SH-SY5Y (cell line): ENCODE measurements at regions not wholly inside any gene's neighbourhood (a gene's known extent, or its start where the extent isn't known, plus 50 kb on each side); places are given as distances from the start of the nearest gene placed in this dataset.

Experiments
- GATA2 ChIP-seq: IDR thresholded peaks from 2 replicates; pipeline ENCODE4 v1.6.1; 2011; ENCODE audit warnings: mild to moderate bottlenecking, low read depth, low read length
- GATA3 ChIP-seq: IDR thresholded peaks from 2 replicates; pipeline ENCODE4 v1.6.1; 2011; ENCODE audit warnings: low read depth, mild to moderate bottlenecking, low read length, moderate library complexity

DNA sequence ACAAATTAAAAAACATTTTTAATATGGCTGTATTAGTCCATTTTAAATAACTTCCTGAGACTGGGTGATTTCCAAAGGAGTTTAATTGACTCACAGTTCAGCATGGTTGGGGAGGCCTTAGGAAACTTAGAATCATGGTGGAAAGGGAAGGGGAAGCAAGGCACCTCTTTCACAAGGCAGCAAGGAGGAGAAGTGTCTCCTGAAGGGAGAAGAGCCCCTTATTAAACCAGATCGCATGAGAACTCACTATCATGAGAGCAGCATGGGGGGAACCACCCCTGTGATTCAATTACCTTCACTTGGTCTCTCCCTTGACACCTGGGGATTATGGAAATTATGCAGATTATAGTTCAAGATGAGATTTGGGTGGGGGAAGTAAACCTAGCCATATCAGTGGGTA, 488.6 kb downstream of the ETS1 start:
- no peak for TF ChIP-seq GATA2
- TF ChIP-seq GATA3: no peak
